WTC11 (cell line): ENCODE measurements at regions not wholly inside any gene's neighbourhood (a gene's known extent, or its start where the extent isn't known, plus 50 kb on each side); places are given as distances from the start of the nearest gene placed in this dataset.

Experiments
- ATAC-seq: fragments of 200-7000 bp; cut with Tn5 transposase; 2 replicates; pipeline ENCODE4 v1.10.0; 2021; ENCODE audit warnings: mild to moderate bottlenecking, moderate library complexity
- CTCF ChIA-PET: fragments of 300-600 bp; sonication (Branson Sonifier 250); formaldehyde crosslinking; loops from one replicate; lab custom pipeline; 2021; ENCODE audit warnings: antibody characterized with exemption; lab: Charles Lee
- POLR2A ChIA-PET: fragments of 350-600 bp; sonication (Branson Sonifier 250); formaldehyde crosslinking; loops from one replicate; lab custom pipeline; 2021; ENCODE audit warnings: antibody characterized with exemption; lab: Charles Lee
- DNase-seq: peaks from one replicate; pipeline ENCODE4 v3.0.0; 2021; ENCODE audit warnings: low spot score
- H3K27ac Mint-ChIP-seq: 2 replicates; pipeline ENCODE4 v1.8.0; 2021; ENCODE audit warnings: mixed read lengths
- H3K27me3 Mint-ChIP-seq: 2 replicates; pipeline ENCODE4 v1.8.0; 2021; ENCODE audit warnings: low read depth, mild to moderate bottlenecking, moderate library complexity, mixed read lengths
- H3K36me3 Mint-ChIP-seq: 2 replicates; pipeline ENCODE4 v1.8.0; 2021; ENCODE audit warnings: mixed read lengths
- H3K4me1 Mint-ChIP-seq: 2 replicates; pipeline ENCODE4 v1.8.0; 2022; ENCODE audit warnings: mixed read lengths
- H3K4me3 Mint-ChIP-seq: 2 replicates; pipeline ENCODE4 v1.8.0; 2021; ENCODE audit warnings: mild to moderate bottlenecking, moderate library complexity, mixed read lengths
- H3K9me3 Mint-ChIP-seq: 2 replicates; pipeline ENCODE4 v1.8.0; 2021; ENCODE audit warnings: mixed read lengths
- CDX4 ChIP-seq: fragments of 250-450 bp; sonication (Bioruptor Pico); IDR thresholded peaks from 2 replicates; pipeline ENCODE4 v1.9.0; 2021; ENCODE audit warnings: moderate library complexity, mild to moderate bottlenecking, inconsistent platforms, borderline replicate concordance
- CREB1 ChIP-seq: sonication (generic); formaldehyde crosslinking; IDR thresholded peaks from 2 replicates; pipeline ENCODE4 v1.8.0; 2023; ENCODE audit warnings: mild to moderate bottlenecking, missing genetic modification reagents
- CREM ChIP-seq: sonication (generic); formaldehyde crosslinking; IDR thresholded peaks from 2 replicates; pipeline ENCODE4 v1.8.1; 2022; ENCODE audit warnings: mild to moderate bottlenecking, missing genetic modification reagents, moderate library complexity
- EMX1 ChIP-seq: fragments of 250-450 bp; sonication (Bioruptor Pico); IDR thresholded peaks from 2 replicates; pipeline ENCODE4 v1.8.0; 2021; ENCODE audit warnings: mild to moderate bottlenecking
- ESRRA ChIP-seq: sonication (generic); formaldehyde crosslinking; IDR thresholded peaks from 2 replicates; pipeline ENCODE4 v1.8.1; 2022; ENCODE audit warnings: mild to moderate bottlenecking, missing genetic modification reagents, borderline replicate concordance
- ETV6 ChIP-seq: sonication (generic); formaldehyde crosslinking; IDR thresholded peaks from 2 replicates; pipeline ENCODE4 v1.8.1; 2022; ENCODE audit warnings: mild to moderate bottlenecking, missing genetic modification reagents
- FOXJ3 ChIP-seq: sonication (generic); formaldehyde crosslinking; IDR thresholded peaks from 2 replicates; pipeline ENCODE4 v1.9.0; 2021; ENCODE audit warnings: missing genetic modification reagents, mild to moderate bottlenecking, borderline replicate concordance
- JUN ChIP-seq: sonication (generic); formaldehyde crosslinking; IDR thresholded peaks from 2 replicates; pipeline ENCODE4 v1.8.0; 2023; ENCODE audit warnings: mild to moderate bottlenecking, missing genetic modification reagents
- NFE2L1 ChIP-seq: sonication (generic); formaldehyde crosslinking; IDR thresholded peaks from 2 replicates; pipeline ENCODE4 v1.8.1; 2023; ENCODE audit warnings: missing genetic modification reagents
- NR2C2 ChIP-seq: sonication (generic); formaldehyde crosslinking; IDR thresholded peaks from 2 replicates; pipeline ENCODE4 v1.8.0; 2022; ENCODE audit warnings: mild to moderate bottlenecking, missing genetic modification reagents
- PREB ChIP-seq: sonication (generic); formaldehyde crosslinking; IDR thresholded peaks from 2 replicates; pipeline ENCODE4 v1.8.1; 2022; ENCODE audit warnings: mild to moderate bottlenecking, missing genetic modification reagents, moderate library complexity, borderline replicate concordance
- SP1 ChIP-seq: sonication (generic); formaldehyde crosslinking; conservative IDR thresholded peaks from 2 replicates; pipeline ENCODE4 v1.8.1; 2022; ENCODE audit warnings: missing genetic modification reagents
- TP53 ChIP-seq: sonication (generic); formaldehyde crosslinking; IDR thresholded peaks from 2 replicates; pipeline ENCODE4 v1.8.1; 2023; ENCODE audit warnings: mild to moderate bottlenecking, missing genetic modification reagents
- ZMAT4 ChIP-seq: fragments of 250-450 bp; sonication (Bioruptor Pico); IDR thresholded peaks from 2 replicates; pipeline ENCODE4 v1.9.0; 2021; ENCODE audit warnings: mild to moderate bottlenecking
- ZNF263 ChIP-seq: sonication (generic); formaldehyde crosslinking; IDR thresholded peaks from 2 replicates; pipeline ENCODE4 v1.8.1; 2022; ENCODE audit warnings: low read depth, mild to moderate bottlenecking, moderate library complexity, missing genetic modification reagents
- ZNF281 ChIP-seq: sonication (generic); formaldehyde crosslinking; IDR thresholded peaks from 2 replicates; pipeline ENCODE4 v1.8.0; 2023; ENCODE audit warnings: mild to moderate bottlenecking, missing genetic modification reagents
- ZNF416 ChIP-seq: fragments of 250-450 bp; sonication (Bioruptor Pico); IDR thresholded peaks from 2 replicates; pipeline ENCODE4 v1.9.0; 2021; ENCODE audit warnings: mild to moderate bottlenecking, inconsistent platforms
- ZNF423 ChIP-seq: fragments of 250-450 bp; sonication (Bioruptor Pico); IDR thresholded peaks from 2 replicates; pipeline ENCODE4 v2.1.2; 2022; ENCODE audit warnings: mild to moderate bottlenecking, moderate library complexity
- ZNF425 ChIP-seq: fragments of 250-450 bp; sonication (Bioruptor Pico); conservative IDR thresholded peaks from 2 replicates; pipeline ENCODE4 v1.9.0; 2021; ENCODE audit warnings: mild to moderate bottlenecking
- TF ChIP-seq, protein P1 (sequence below): fragments of 250-450 bp; sonication (Bioruptor Pico); IDR thresholded peaks from 2 replicates; pipeline ENCODE4 v1.9.0; 2021; ENCODE audit warnings: mild to moderate bottlenecking
- TF ChIP-seq, protein P2 (sequence below): sonication (generic); formaldehyde crosslinking; IDR thresholded peaks from 2 replicates; pipeline ENCODE4 v1.8.0; 2022; ENCODE audit warnings: mild to moderate bottlenecking, missing genetic modification reagents
- TF ChIP-seq, protein P3 (sequence below): sonication (generic); formaldehyde crosslinking; conservative IDR thresholded peaks from 2 replicates; pipeline ENCODE4 v1.8.1; 2022; ENCODE audit warnings: mild to moderate bottlenecking, missing genetic modification reagents
- TF ChIP-seq, protein P4 (sequence below): sonication (generic); formaldehyde crosslinking; IDR thresholded peaks from 2 replicates; pipeline ENCODE4 v1.8.1; 2022; ENCODE audit warnings: mild to moderate bottlenecking, moderate library complexity, missing genetic modification reagents

DNA sequence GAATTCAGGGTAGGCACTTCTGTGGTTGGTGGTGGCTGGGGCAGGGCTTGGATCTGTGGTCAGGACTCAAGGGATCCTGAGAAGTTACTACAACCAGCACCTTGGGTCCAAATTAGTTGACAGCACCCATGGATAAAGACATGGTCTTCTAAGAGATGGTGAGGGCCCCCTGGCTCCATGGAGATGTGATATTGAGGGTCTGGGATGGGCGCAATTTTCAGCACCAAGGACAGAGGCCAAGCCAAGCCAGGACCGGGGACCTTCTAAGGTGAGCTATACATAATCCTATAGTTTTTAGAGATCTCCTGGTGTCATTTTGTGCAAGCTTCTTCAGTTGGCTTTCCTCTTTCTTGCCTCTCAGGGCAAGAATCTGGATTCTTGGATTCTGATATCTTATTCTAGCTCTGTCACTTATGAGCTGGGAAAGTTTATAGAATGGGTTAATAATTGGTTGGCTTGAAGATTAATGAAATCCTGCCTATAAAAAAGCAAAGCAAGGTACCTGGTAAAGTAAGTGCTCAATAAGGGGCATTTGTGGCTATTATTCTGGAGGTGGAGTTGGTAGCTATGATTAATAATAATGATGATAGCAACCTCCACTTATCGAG lies 130.1 kb upstream of the LHX5 start:
- H3K4me3 Mint-ChIP-seq: no peak overlapping the region
- H3K27ac Mint-ChIP-seq: no peak overlapping the region
- no peaks in the 10 kb centered on the region for H3K36me3 Mint-ChIP-seq
- ATAC-seq (peak; percentile 79), DNase-seq (peak; percentile 69)
- H3K27me3 Mint-ChIP-seq: peaks cover 2% of the 10 kb centered on the region; the same call in 1 of the 2 replicates
- H3K9me3 Mint-ChIP-seq: no peaks in the 10 kb centered on the region
- peaks cover 4% of the 10 kb centered on the region for H3K4me1 Mint-ChIP-seq
- TF ChIP-seq EMX1 (CRISPR knock-in tag) (no peak), PREB (CRISPR knock-in tag) (no peak), ZNF423 (CRISPR knock-in tag) (0 out of 2 replicates have a peak, but pooled peaks have one; percentile 11), NR2C2 (CRISPR knock-in tag) (no peak), CREM (CRISPR knock-in tag) (no peak), ETV6 (no peak), JUN (CRISPR knock-in tag) (0 out of 2 replicates have a peak, but pooled peaks have one; percentile 46)
- TF ChIP-seq, protein P1, sequence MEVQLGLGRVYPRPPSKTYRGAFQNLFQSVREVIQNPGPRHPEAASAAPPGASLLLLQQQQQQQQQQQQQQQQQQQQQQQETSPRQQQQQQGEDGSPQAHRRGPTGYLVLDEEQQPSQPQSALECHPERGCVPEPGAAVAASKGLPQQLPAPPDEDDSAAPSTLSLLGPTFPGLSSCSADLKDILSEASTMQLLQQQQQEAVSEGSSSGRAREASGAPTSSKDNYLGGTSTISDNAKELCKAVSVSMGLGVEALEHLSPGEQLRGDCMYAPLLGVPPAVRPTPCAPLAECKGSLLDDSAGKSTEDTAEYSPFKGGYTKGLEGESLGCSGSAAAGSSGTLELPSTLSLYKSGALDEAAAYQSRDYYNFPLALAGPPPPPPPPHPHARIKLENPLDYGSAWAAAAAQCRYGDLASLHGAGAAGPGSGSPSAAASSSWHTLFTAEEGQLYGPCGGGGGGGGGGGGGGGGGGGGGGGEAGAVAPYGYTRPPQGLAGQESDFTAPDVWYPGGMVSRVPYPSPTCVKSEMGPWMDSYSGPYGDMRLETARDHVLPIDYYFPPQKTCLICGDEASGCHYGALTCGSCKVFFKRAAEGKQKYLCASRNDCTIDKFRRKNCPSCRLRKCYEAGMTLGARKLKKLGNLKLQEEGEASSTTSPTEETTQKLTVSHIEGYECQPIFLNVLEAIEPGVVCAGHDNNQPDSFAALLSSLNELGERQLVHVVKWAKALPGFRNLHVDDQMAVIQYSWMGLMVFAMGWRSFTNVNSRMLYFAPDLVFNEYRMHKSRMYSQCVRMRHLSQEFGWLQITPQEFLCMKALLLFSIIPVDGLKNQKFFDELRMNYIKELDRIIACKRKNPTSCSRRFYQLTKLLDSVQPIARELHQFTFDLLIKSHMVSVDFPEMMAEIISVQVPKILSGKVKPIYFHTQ: no peak
- TF ChIP-seq, protein P2, sequence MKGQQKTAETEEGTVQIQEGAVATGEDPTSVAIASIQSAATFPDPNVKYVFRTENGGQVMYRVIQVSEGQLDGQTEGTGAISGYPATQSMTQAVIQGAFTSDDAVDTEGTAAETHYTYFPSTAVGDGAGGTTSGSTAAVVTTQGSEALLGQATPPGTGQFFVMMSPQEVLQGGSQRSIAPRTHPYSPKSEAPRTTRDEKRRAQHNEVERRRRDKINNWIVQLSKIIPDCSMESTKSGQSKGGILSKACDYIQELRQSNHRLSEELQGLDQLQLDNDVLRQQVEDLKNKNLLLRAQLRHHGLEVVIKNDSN: no peak
- TF ChIP-seq, protein P3, sequence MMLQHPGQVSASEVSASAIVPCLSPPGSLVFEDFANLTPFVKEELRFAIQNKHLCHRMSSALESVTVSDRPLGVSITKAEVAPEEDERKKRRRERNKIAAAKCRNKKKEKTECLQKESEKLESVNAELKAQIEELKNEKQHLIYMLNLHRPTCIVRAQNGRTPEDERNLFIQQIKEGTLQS (CRISPR knock-in tag): no peak
- ChIA-PET CTCF (no interaction called here), POLR2A (no interaction called here)

DNA sequence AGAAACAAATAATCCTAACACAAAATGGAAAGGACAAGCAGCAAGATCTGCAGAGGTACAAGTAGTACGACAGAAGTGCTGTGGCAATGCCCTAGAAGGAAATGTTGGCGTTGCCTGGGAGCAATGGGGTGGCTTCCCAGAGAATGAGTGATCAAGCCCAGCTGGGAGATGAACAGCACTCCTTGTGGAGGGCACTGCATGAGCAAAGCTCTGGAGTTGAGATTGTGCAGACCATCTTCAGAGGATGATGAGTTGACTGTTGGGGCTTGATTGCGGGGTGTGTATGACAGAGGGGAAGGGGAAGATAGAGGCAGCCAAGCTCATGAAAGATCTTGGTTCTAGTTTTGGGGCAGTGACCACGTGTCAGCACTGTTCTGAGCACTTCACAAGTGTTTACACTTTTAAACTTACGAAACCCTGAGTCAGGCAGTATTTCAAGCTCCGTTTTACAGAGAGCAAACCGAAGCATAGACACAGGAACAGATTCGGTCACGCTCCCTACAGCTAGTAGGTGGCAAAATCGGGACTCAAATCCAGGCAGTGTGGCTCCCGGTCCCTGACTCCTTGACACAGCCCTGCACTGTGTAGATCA lies 127.2 kb upstream of the LHX5 start:
- Mint-ChIP-seq H3K4me1 (no peaks in the 10 kb centered on the region), H3K9me3 (peaks cover 6% of the 10 kb centered on the region), H3K27ac (no peak overlapping the region), H3K36me3 (no peaks in the 10 kb centered on the region), H3K27me3 (peaks cover 5% of the 10 kb centered on the region), H3K4me3 (no peak overlapping the region)
- POLR2A ChIA-PET: interaction anchor here (0.6 to 0.7 kb wide), 3 partner anchors 49 to 187 kb away, joined by 3 read pairs; no protein-coding TSS in a partner anchor
- CTCF ChIA-PET: interaction anchor here (1.2 kb wide), 1 partner anchor 136 kb away, joined by 5 read pairs; no protein-coding TSS in a partner anchor
- ATAC-seq (peak; percentile 34), DNase-seq (no peak)
- TF ChIP-seq ZNF416 (CRISPR knock-in tag): no peak
- no peak for TF ChIP-seq CREB1 (CRISPR knock-in tag)
- TF ChIP-seq ZNF263 (CRISPR knock-in tag): no peak
- TF ChIP-seq, protein P4, sequence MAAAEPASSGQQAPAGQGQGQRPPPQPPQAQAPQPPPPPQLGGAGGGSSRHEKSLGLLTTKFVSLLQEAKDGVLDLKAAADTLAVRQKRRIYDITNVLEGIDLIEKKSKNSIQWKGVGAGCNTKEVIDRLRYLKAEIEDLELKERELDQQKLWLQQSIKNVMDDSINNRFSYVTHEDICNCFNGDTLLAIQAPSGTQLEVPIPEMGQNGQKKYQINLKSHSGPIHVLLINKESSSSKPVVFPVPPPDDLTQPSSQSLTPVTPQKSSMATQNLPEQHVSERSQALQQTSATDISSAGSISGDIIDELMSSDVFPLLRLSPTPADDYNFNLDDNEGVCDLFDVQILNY (CRISPR knock-in tag): no peak
- no peak for TF ChIP-seq TP53 (CRISPR knock-in tag)
- no peak for TF ChIP-seq NFE2L1 (CRISPR knock-in tag)
- TF ChIP-seq ZNF425 (CRISPR knock-in tag): no peak
- TF ChIP-seq ESRRA (CRISPR knock-in tag): no peak
- TF ChIP-seq ZNF423 (CRISPR knock-in tag): no peak
- no peak for TF ChIP-seq SP1 (CRISPR knock-in tag)
- TF ChIP-seq FOXJ3: no peak
- TF ChIP-seq CDX4 (CRISPR knock-in tag): no peak
- TF ChIP-seq ZMAT4: no peak
- no peak for TF ChIP-seq ZNF281 (CRISPR knock-in tag)
